Mucosa of descending colon (tissue), 3 donors: ENCODE measurements at regions not wholly inside any gene's neighbourhood (a gene's known extent, or its start where the extent isn't known, plus 50 kb on each side); places are given as distances from the start of the nearest gene placed in this dataset.

ENCODE experiments used
- ATAC-seq: fragments of 200-7000 bp; cut with Tn5 transposase; one replicate; pipeline ENCODE4 v1.9.1; 2020; ENCODE audit warnings: mild to moderate bottlenecking, moderate library complexity
- DNase-seq, 3 donors: peaks; one replicate each; pipeline ENCODE4 v3.0.0-alpha.2; 2020
- H3K36me3 ChIP-seq: fragments of 200-600 bp; one replicate; pipeline ENCODE4 v1.8.0; 2021; ENCODE audit warnings: low read depth, mild to moderate bottlenecking
- H3K4me1 ChIP-seq: fragments of 200-600 bp; one replicate; pipeline ENCODE4 v1.8.0; 2021; ENCODE audit warnings: low read depth, mild to moderate bottlenecking
- H3K4me3 ChIP-seq: fragments of 200-600 bp; one replicate; pipeline ENCODE4 v1.8.0; 2021; ENCODE audit warnings: mild to moderate bottlenecking
- H3K9me3 ChIP-seq: fragments of 200-600 bp; one replicate; pipeline ENCODE4 v1.8.0; 2021; ENCODE audit warnings: mild to moderate bottlenecking
- CTCF ChIP-seq: fragments of 200-600 bp; IDR thresholded peaks from one replicate; pipeline ENCODE4 v1.8.0; 2022; ENCODE audit warnings: antibody characterized with exemption, mild to moderate bottlenecking
- intact Hi-C, 2 donors: fragments of 100-400 bp; cut with DNase I in 1 of 2; cut with micrococcal nuclease in 1 of 2; formaldehyde crosslinking; loops; one replicate each; pipeline versions ENCODE4 v1.11.0 to v1.11.1; 2022; cut with DNase I, micrococcal nuclease
- donor health status: DM: no; HTN: no; CAD: no; lungs with moderate emphysema.
- donor health status: DM: no; HTN: no; CAD: no.
- donor health status: DM: no; HTN: yes; CAD: no.

- intact Hi-C loops: no loop called here
- TF ChIP-seq CTCF: no peak
- no peak overlapping the region for H3K4me3 ChIP-seq
- no peaks in the 10 kb centered on the region for H3K9me3 ChIP-seq
- no peak for ATAC-seq
- H3K4me1 ChIP-seq: no peaks in the 10 kb centered on the region
- no peak for DNase-seq
- H3K36me3 ChIP-seq: no peaks in the 10 kb centered on the region
These were observed 151.5 kb downstream of the DNAJB6 start for GRCh38 chr7:157488281-157488680.

GRCh38 chr7:157488966-157489365 lies 152.2 kb downstream of the DNAJB6 start:
- no peak for DNase-seq
- H3K36me3 ChIP-seq: no peaks in the 10 kb centered on the region
- H3K9me3 ChIP-seq: no peaks in the 10 kb centered on the region
- no peak for TF ChIP-seq CTCF
- ATAC-seq: no peak
- intact Hi-C loops: no loop called here
- H3K4me3 ChIP-seq: no peak overlapping the region
- H3K4me1 ChIP-seq: no peaks in the 10 kb centered on the region
